Stimulated activated effector memory CD8-positive, alpha-beta T cell treated with anti-CD3 and anti-CD28 coated beads, Interleukin-12 subunit alpha, Interleukin-12 subunit beta, amount 100 ng/mL, for 72 hours (primary cell): ENCODE measurements at regions not wholly inside any gene's neighbourhood (a gene's known extent, or its start where the extent isn't known, plus 50 kb on each side); places are given as distances from the start of the nearest gene placed in this dataset.
A peak's percentile ranks its signal among the peaks of the same experiment; 100 is the strongest.

Source experiments
- ATAC-seq: fragments of 150-1000 bp; cut with Tn5 transposase; 2 replicates; pipeline ENCODE4 v1.10.0; 2021
- DNase-seq, 2 donors: peaks; one replicate each; pipeline ENCODE4 v3.0.0; 2021 to 2022; ENCODE audit warnings: low spot score in 2 of 2
- H3K27ac Mint-ChIP-seq: one replicate; pipeline ENCODE4 v1.8.0; 2022; ENCODE audit warnings: mild to moderate bottlenecking, mixed read lengths
- H3K36me3 Mint-ChIP-seq: one replicate; pipeline ENCODE4 v1.8.0; 2022; ENCODE audit warnings: mild to moderate bottlenecking, mixed read lengths
- H3K4me1 Mint-ChIP-seq: one replicate; pipeline ENCODE4 v1.8.0; 2022; ENCODE audit warnings: mixed read lengths
- H3K4me3 Mint-ChIP-seq: one replicate; pipeline ENCODE4 v1.8.0; 2022; ENCODE audit warnings: mild to moderate bottlenecking, mixed read lengths
- H3K9me3 Mint-ChIP-seq: one replicate; pipeline ENCODE4 v1.8.0; 2022; ENCODE audit warnings: mixed read lengths

- H3K27ac Mint-ChIP-seq, result no peak overlapping the region
- no peaks in the 10 kb centered on the region for H3K9me3 Mint-ChIP-seq
- ATAC-seq (peak; percentile 56), DNase-seq (peak in 1 of 2 donors; percentile 58)
- no peaks in the 10 kb centered on the region for H3K4me1 Mint-ChIP-seq
- no peaks in the 10 kb centered on the region for H3K36me3 Mint-ChIP-seq
- no peak overlapping the region for H3K4me3 Mint-ChIP-seq
These were observed 90.4 kb upstream of the SLC35G4 start for GRCh38 chr18:11518788-11519685.

DNA sequence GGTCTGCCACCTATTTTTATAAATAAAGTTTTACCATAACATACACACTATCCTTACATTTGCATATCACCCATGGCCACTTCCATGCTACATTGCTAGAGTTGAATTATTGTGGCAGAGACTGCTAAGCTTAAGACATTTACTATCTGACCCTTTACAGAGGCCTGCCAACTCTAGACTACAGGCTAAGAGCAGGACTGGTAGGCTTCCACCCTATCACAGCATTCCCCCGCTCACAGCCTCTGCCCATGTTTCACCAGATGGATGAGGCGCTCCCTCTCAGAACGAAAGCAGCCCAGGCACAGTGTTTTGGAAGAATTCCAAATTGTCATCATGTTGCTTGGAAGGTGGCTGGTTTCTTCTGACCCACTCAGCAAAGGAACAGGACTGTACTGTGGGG lies 91.7 kb upstream of the SLC35G4 start:
- DNase-seq, result no peak
- ATAC-seq, result no peak
- Mint-ChIP-seq H3K36me3 (no peaks in the 10 kb centered on the region), H3K27ac (no peak overlapping the region), H3K4me1 (no peaks in the 10 kb centered on the region), H3K4me3 (no peak overlapping the region), H3K9me3 (no peaks in the 10 kb centered on the region)

DNA sequence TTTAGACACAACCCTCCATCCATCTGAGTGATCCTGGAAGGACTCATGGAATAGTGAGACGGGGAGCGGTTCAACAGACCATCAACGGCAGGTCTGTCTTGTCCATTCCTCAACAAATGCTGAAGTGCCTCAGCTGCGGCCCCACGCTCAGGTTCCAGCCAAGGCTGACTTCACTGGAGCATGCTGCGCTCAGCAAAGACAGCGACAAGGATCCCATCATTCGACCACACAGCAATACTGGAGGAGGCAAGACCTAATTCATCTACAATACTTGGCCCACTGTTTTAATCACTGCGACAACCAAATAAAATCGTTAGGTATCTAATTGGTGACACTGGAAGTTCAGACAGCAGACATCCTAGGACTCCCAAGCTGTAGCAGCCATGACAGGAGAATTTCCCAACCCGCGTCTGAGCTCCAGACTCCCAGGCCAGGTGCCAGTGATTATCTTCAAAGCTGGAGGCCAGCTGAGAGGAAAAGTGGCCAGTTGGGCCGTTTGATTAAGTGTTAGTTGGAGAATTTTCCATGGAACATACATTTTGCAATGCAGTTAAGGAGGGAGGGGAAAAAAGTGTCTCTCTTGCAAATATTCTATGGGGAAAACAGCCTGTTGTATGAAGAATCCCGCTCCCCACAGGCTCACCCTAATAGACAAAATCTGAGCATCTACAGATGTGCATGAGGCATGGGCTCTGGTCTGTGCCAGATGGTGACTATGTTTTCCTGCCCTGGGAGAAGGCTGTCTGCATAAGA lies 92.5 kb upstream of the SLC35G4 start:
- Mint-ChIP-seq H3K4me3 (no peak overlapping the region), H3K27ac (no peak overlapping the region), H3K9me3 (no peaks in the 10 kb centered on the region), H3K4me1 (no peaks in the 10 kb centered on the region), H3K36me3 (no peaks in the 10 kb centered on the region)
- DNase-seq, result no peak
- ATAC-seq, result no peak

GRCh38 chr18:11514267-11514666 lies 95.1 kb upstream of the SLC35G4 start:
- no peaks in the 10 kb centered on the region for H3K9me3 Mint-ChIP-seq
- DNase-seq (no peak), ATAC-seq (no peak)
- H3K27ac Mint-ChIP-seq, result no peak overlapping the region
- no peaks in the 10 kb centered on the region for H3K36me3 Mint-ChIP-seq
- no peak overlapping the region for H3K4me3 Mint-ChIP-seq
- peaks cover 6% of the 10 kb centered on the region for H3K4me1 Mint-ChIP-seq

GRCh38 chr18:11512096-11513025 lies 97.0 kb upstream of the SLC35G4 start:
- Mint-ChIP-seq H3K4me1 (peaks cover 6% of the 10 kb centered on the region), H3K4me3 (no peak overlapping the region), H3K9me3 (no peaks in the 10 kb centered on the region), H3K27ac (no peak overlapping the region), H3K36me3 (no peaks in the 10 kb centered on the region)
- ATAC-seq, result no peak
- DNase-seq, result no peak

DNA sequence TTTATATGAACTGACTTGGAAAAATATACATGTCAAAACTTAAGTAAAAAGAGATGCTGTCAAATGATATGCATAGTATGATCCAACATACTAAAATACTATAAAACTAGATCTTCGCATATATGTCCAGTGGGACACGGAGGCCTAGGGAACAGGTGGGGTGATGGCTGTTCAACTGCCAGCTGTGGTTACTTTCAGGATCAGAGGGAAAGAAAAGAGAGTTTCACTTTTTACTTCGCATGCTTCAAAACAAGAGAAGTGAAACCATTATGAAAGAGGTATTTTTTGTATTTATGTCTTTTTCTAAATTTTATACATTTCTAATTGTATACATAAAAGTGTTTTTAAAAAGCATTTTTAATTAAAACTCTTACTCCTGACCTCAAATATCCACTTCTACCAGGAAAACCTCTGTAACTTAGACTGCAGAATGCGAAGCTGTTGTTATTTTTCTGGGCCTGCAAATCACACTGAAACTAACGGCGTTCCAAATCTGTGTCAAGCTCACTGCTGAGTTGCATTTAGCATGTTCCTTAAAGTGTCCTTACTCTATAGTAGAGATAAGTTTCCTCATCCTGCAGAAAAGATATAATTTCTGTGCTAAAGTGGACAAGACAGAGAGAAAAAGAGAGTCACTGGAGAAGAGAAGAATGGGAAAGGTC lies 97.8 kb upstream of the SLC35G4 start:
- H3K4me3 Mint-ChIP-seq, result no peak overlapping the region
- DNase-seq (no peak), ATAC-seq (no peak)
- peaks cover 6% of the 10 kb centered on the region for H3K4me1 Mint-ChIP-seq
- H3K27ac Mint-ChIP-seq, result no peak overlapping the region
- no peaks in the 10 kb centered on the region for H3K9me3 Mint-ChIP-seq
- no peaks in the 10 kb centered on the region for H3K36me3 Mint-ChIP-seq

- H3K27ac Mint-ChIP-seq, result no peak overlapping the region
- H3K4me3 Mint-ChIP-seq, result no peak overlapping the region
- H3K4me1 Mint-ChIP-seq, result peaks cover 6% of the 10 kb centered on the region
- DNase-seq, result no peak
- ATAC-seq, result no peak
- no peaks in the 10 kb centered on the region for H3K36me3 Mint-ChIP-seq
- no peaks in the 10 kb centered on the region for H3K9me3 Mint-ChIP-seq
These were observed 102.5 kb upstream of the SLC35G4 start for GRCh38 chr18:11506856-11507255.

- no peak overlapping the region for H3K27ac Mint-ChIP-seq
- H3K36me3 Mint-ChIP-seq, result no peaks in the 10 kb centered on the region
- no peaks in the 10 kb centered on the region for H3K4me1 Mint-ChIP-seq
- DNase-seq, result no peak
- no peak overlapping the region for H3K4me3 Mint-ChIP-seq
- no peaks in the 10 kb centered on the region for H3K9me3 Mint-ChIP-seq
- ATAC-seq, result no peak
These were observed 103.4 kb upstream of the SLC35G4 start for GRCh38 chr18:11505993-11506392.

DNA sequence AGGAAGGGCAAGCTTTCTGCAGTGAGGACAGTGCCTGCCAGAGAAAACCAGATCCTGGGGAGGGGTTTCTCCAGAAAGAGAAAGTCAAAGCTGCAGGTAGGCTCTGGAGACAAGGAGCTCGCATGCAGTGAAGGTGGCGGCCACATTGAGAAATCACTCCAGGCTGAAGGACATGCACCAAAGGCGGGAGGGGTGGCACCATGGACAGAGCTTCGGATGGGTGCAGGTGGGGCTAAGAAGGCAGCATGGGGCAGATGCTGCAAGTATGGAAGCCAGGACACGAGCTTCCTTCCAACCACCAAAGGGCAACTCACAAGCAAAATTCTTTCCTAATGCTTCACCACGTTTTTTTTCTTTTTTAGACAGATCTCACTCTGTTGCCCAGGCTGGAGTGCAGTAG lies 104.4 kb upstream of the SLC35G4 start:
- Mint-ChIP-seq H3K9me3 (no peaks in the 10 kb centered on the region), H3K27ac (no peak overlapping the region), H3K36me3 (no peaks in the 10 kb centered on the region), H3K4me3 (no peak overlapping the region), H3K4me1 (no peaks in the 10 kb centered on the region)
- DNase-seq (no peak), ATAC-seq (no peak)

GRCh38 chr18:11502368-11502767 lies 107.0 kb upstream of the SLC35G4 start:
- H3K27ac Mint-ChIP-seq, result no peak overlapping the region
- DNase-seq (no peak), ATAC-seq (no peak)
- no peaks in the 10 kb centered on the region for H3K4me1 Mint-ChIP-seq
- H3K9me3 Mint-ChIP-seq, result no peaks in the 10 kb centered on the region
- no peaks in the 10 kb centered on the region for H3K36me3 Mint-ChIP-seq
- no peak overlapping the region for H3K4me3 Mint-ChIP-seq

GRCh38 chr18:11501352-11501751 lies 108.0 kb upstream of the SLC35G4 start:
- DNase-seq (no peak), ATAC-seq (no peak)
- H3K36me3 Mint-ChIP-seq, result no peaks in the 10 kb centered on the region
- H3K4me3 Mint-ChIP-seq, result no peak overlapping the region
- no peaks in the 10 kb centered on the region for H3K9me3 Mint-ChIP-seq
- H3K27ac Mint-ChIP-seq, result no peak overlapping the region
- no peaks in the 10 kb centered on the region for H3K4me1 Mint-ChIP-seq

- no peaks in the 10 kb centered on the region for H3K36me3 Mint-ChIP-seq
- ATAC-seq (no peak), DNase-seq (no peak)
- no peaks in the 10 kb centered on the region for H3K9me3 Mint-ChIP-seq
- H3K27ac Mint-ChIP-seq, result no peak overlapping the region
- no peak overlapping the region for H3K4me3 Mint-ChIP-seq
- H3K4me1 Mint-ChIP-seq, result no peaks in the 10 kb centered on the region
These were observed 109.0 kb upstream of the SLC35G4 start for GRCh38 chr18:11500153-11501122.

DNA sequence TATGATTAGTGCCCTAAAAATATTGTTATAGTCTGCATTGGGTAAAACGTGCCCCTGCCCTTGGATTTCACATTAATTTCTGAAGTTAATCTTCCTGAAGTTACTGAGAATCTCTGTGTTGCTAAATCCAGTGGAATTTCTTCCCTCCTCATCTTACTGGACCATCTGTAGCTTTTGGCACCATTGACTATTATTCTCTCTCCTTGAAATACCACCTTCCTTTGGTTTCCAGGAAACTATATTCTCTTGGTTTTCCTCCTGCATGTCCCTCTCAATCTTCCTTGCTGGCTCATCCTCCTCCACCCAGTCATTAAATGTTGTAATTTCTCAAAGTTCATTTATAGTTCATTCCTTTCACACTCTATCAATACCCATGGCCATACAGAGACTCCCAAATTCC lies 110.6 kb upstream of the SLC35G4 start:
- H3K36me3 Mint-ChIP-seq, result no peaks in the 10 kb centered on the region
- DNase-seq (no peak), ATAC-seq (no peak)
- no peaks in the 10 kb centered on the region for H3K9me3 Mint-ChIP-seq
- no peaks in the 10 kb centered on the region for H3K4me1 Mint-ChIP-seq
- no peak overlapping the region for H3K27ac Mint-ChIP-seq
- H3K4me3 Mint-ChIP-seq, result no peak overlapping the region

- no peak for ATAC-seq
- no peak overlapping the region for H3K27ac Mint-ChIP-seq
- no peaks in the 10 kb centered on the region for H3K4me1 Mint-ChIP-seq
- H3K36me3 Mint-ChIP-seq, result no peaks in the 10 kb centered on the region
- no peak for DNase-seq
- no peak overlapping the region for H3K4me3 Mint-ChIP-seq
- no peaks in the 10 kb centered on the region for H3K9me3 Mint-ChIP-seq
These were observed 111.8 kb upstream of the SLC35G4 start for GRCh38 chr18:11497585-11497984.
